RWPE1 (cell line): ENCODE measurements at regions not wholly inside any gene's neighbourhood (a gene's known extent, or its start where the extent isn't known, plus 50 kb on each side); places are given as distances from the start of the nearest gene placed in this dataset.

Source experiments
- CTCF ChIA-PET: fragments of 350-600 bp; sonication (Branson Sonifier 250); formaldehyde crosslinking; extraction: SDS; loops from one replicate; lab custom pipeline; 2021; lab: Yijun Ruan, JAX
- POLR2A ChIA-PET: fragments of 400-600 bp; formaldehyde crosslinking; extraction: SDS; loops from one replicate; lab custom pipeline; 2020; ENCODE audit warnings: antibody characterized with exemption; ENCODE audit not compliant: low non-redundant PET; lab: Yijun Ruan, JAX
- DNase-seq: peaks from one replicate; pipeline ENCODE4 v3.0.0; 2012; ENCODE audit warnings: low spot score
- H3K27ac ChIP-seq: fragments of 450-650 bp; 2 replicates; pipeline ENCODE4 v1.5.1; 2017
- CTCF ChIP-seq: fragments of 450-650 bp; conservative IDR thresholded peaks from 2 replicates; pipeline ENCODE4 v1.5.1; 2017; ENCODE audit warnings: low read depth, mild to moderate bottlenecking

GRCh38 chr6:138550346-138550767, 51.1 kb upstream of the NHSL1 start:
- ChIA-PET POLR2A (no interaction called here), CTCF (no interaction called here)
- no peak overlapping the region for H3K27ac ChIP-seq

GRCh38 chr6:138554146-138554545, 54.9 kb upstream of the NHSL1 start:
- POLR2A ChIA-PET, result no interaction called here
- DNase-seq, result no peak
- H3K27ac ChIP-seq, result no peak overlapping the region
- TF ChIP-seq CTCF, result no peak
- CTCF ChIA-PET, result no interaction called here

More at GRCh38 chr6:138550346-138550767, 51.1 kb upstream of the NHSL1 start:
- no peak for DNase-seq
- no peak for TF ChIP-seq CTCF

- no peak for DNase-seq
- ChIA-PET POLR2A (no interaction called here), CTCF (interaction anchor here (0.6 kb wide), 1 partner anchor 137 kb away, joined by 3 read pairs; no protein-coding TSS in a partner anchor)
- H3K27ac ChIP-seq, result no peak overlapping the region
- no peak for TF ChIP-seq CTCF
Measured at GRCh38 chr6:138555421-138555988, 56.2 kb upstream of the NHSL1 start.

GRCh38 chr6:138557147-138557546, 57.9 kb upstream of the NHSL1 start:
- CTCF ChIA-PET, result no interaction called here

GRCh38 chr6:138559143-138559542, 59.8 kb upstream of the NHSL1 start:
- ChIA-PET POLR2A (no interaction called here), CTCF (no interaction called here)
- TF ChIP-seq CTCF, result no peak
- H3K27ac ChIP-seq, result no peak overlapping the region
- DNase-seq, result no peak

More at GRCh38 chr6:138557147-138557546, 57.9 kb upstream of the NHSL1 start:
- POLR2A ChIA-PET, result no interaction called here
- no peak for TF ChIP-seq CTCF
- H3K27ac ChIP-seq, result no peak overlapping the region
- no peak for DNase-seq

GRCh38 chr6:138560130-138560860, 61.0 kb upstream of the NHSL1 start:
- no peak for TF ChIP-seq CTCF
- POLR2A ChIA-PET, result no interaction called here

More at GRCh38 chr6:138560130-138560860, 61.0 kb upstream of the NHSL1 start:
- DNase-seq, result no peak
- CTCF ChIA-PET, result interaction anchor here (0.6 kb wide), 1 partner anchor 372 kb away, joined by 6 read pairs; no protein-coding TSS in a partner anchor
- H3K27ac ChIP-seq, result no peak overlapping the region
